HUES6 (cell line): ENCODE measurements at regions not wholly inside any gene's neighbourhood (a gene's known extent, or its start where the extent isn't known, plus 50 kb on each side); places are given as distances from the start of the nearest gene placed in this dataset.

Experiments used
- H3K27ac ChIP-seq: 2 replicates; pipeline ENCODE4 v1.7.0; 2013; ENCODE audit warnings: low read depth, mild to moderate bottlenecking, low read length, inconsistent platforms
- H3K27me3 ChIP-seq: 2 replicates; pipeline ENCODE4 v1.6.1; 2013; ENCODE audit warnings: low read length; ENCODE audit not compliant: control insufficient read depth, insufficient read depth
- H3K36me3 ChIP-seq: 2 replicates; pipeline ENCODE4 v1.6.1; 2013; ENCODE audit warnings: low read length; ENCODE audit not compliant: control insufficient read depth, insufficient read depth
- H3K4me1 ChIP-seq: 2 replicates; pipeline ENCODE4 v1.6.1; 2013; ENCODE audit warnings: low read length; ENCODE audit not compliant: control insufficient read depth, insufficient read depth
- H3K4me3 ChIP-seq: 2 replicates; pipeline ENCODE4 v1.5.1; 2013; ENCODE audit warnings: low read depth, low read length
- H3K9ac ChIP-seq: one replicate; pipeline ENCODE4 v1.6.1; 2013; ENCODE audit warnings: mild to moderate bottlenecking, low read length
- H3K9me3 ChIP-seq: 2 replicates; pipeline ENCODE4 v1.6.1; 2013; ENCODE audit warnings: low read depth, low read length; ENCODE audit not compliant: control insufficient read depth, insufficient read depth

DNA sequence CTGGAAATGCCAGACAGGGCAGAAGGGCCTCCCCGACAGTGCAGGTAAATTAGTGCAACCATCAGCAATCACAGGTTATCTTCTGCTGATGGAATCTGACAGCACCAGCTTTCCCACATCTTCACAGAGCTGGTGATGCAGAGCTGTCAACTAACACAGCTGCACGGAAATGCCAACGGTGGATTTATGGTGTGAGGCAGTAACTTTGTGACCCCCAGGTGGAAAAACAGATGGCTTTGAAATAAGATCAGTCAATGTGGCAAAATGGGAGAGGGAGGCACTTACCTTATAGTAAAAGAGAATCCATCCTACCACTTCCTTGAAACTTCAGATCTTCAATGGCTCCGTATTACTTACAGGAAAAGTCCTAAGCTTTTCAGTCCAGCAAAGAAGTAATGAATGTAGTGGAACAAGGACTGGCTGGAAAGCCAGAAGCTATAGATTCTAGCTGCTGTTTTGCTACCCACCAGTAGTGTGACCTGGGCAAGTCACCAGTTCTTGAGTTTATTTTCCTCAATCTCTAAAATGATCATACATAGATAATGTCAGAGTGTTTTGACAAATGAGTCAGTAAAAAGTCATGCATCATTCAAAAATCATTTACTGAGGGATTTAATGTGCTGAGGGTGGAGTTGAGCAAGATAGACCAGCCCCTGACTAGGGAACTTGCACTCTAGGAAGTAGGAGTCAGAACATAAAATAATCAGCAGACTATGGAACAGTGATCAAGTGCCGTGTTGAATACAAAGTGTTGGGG lies 245.7 kb upstream of the JUN start:
- H3K4me3 ChIP-seq: no peak overlapping the region
- peaks cover 2% of the 10 kb centered on the region; the same call in 1 of the 2 replicates for H3K4me1 ChIP-seq
- no peak overlapping the region for H3K9ac ChIP-seq
- no peaks in the 10 kb centered on the region for H3K36me3 ChIP-seq
- H3K27me3 ChIP-seq: no peaks in the 10 kb centered on the region
- no peaks in the 10 kb centered on the region for H3K9me3 ChIP-seq
- no peak overlapping the region for H3K27ac ChIP-seq

DNA sequence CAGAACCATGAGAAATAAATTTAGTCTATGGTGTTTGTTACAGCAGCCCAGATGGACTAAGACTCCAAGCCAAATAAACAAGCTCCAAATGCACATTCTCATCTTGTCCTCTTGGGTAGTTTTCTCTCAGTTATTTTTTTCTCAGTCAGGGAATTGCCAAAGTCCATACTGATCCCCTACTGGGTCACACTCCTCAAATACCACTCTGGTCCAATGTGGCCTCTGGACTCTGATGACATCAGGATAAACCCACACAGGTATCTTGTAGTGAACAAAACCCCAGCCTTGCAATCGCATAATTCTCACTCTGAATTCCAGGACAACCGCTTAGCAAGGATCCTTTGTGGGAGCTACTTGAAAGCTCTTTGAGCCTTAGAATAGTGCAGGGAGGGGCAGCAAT lies 248.4 kb upstream of the JUN start:
- Histone ChIP-seq H3K9me3 (0 out of 2 replicates have a peak, but pooled peaks cover 2% of the 10 kb centered on the region), H3K9ac (no peak overlapping the region), H3K4me1 (no peaks in the 10 kb centered on the region)

DNA sequence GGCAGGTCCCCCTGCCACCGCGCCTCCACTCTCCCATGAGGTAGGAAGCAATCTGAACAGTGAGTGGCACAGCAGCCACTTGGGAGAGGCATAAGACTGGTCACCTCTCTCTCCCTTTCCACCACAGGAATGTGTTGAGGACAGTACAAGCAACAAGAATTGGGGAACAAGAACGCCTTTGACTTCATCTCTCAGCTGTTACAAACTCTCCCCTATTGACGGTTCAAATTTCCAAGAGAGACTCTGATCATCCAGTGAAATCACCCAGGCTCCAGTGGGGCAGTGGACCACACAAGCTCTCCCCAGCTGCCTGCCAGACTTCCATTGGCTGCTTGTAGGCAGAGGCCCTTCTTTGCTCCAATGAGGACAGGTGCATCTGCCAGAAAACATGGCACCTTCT lies 249.9 kb upstream of the JUN start:
- H3K27me3 ChIP-seq: no peaks in the 10 kb centered on the region
- no peak overlapping the region for H3K9ac ChIP-seq
- no peaks in the 10 kb centered on the region for H3K4me1 ChIP-seq
- no peak overlapping the region for H3K27ac ChIP-seq
- 0 out of 2 replicates have a peak, but pooled peaks cover 2% of the 10 kb centered on the region for H3K9me3 ChIP-seq
- no peak overlapping the region for H3K4me3 ChIP-seq
- H3K36me3 ChIP-seq: no peaks in the 10 kb centered on the region

More for the DNA sequence above, 248.4 kb upstream of the JUN start:
- H3K27me3 ChIP-seq: no peaks in the 10 kb centered on the region
- no peak overlapping the region for H3K27ac ChIP-seq
- no peak overlapping the region for H3K4me3 ChIP-seq
- H3K36me3 ChIP-seq: no peaks in the 10 kb centered on the region

DNA sequence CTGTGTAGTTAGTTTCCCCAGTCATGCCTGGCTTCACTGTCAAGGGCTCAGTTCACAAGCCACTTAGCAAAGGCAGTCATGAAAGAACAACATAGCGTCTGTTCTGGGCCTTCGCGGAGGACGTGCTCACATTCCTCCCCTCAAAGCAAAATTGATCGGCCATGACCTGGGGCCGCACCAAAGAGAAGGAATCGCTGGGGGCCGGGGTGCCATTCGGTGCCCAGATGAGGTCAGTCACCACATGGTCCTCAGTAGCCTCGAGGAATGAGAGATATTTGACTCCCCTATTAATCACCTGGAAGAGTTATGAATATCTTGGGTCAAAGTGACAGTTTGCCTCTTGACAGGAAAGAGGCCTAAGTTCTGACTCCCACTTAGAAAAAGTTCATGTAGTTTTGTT lies 251.1 kb upstream of the JUN start:
- H3K27me3 ChIP-seq: no peaks in the 10 kb centered on the region
- no peak overlapping the region for H3K9ac ChIP-seq
- H3K4me1 ChIP-seq: no peaks in the 10 kb centered on the region
- H3K4me3 ChIP-seq: no peak overlapping the region
- no peaks in the 10 kb centered on the region for H3K36me3 ChIP-seq
- no peak overlapping the region for H3K27ac ChIP-seq
- H3K9me3 ChIP-seq: 0 out of 2 replicates have a peak, but pooled peaks cover 2% of the 10 kb centered on the region

DNA sequence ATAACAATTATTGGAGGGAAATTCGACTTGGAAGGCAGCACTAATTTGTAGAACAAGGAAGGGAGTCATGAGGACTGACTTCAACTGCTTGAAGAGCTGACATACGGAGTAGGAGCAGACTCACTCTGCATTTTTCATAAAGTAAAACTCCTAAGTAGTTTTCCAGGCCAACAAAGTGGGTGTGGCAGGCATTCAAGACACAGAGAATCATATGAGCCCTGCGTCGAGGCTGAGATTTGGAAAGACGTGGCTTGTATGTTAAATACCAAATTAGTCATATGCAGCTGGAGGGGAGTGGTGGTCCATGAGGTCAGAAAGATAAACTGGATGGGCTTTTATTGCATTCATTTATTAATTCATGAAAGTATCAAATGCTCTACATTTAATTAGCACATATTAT lies 255.7 kb upstream of the JUN start:
- no peak overlapping the region for H3K27ac ChIP-seq
- H3K4me1 ChIP-seq: no peaks in the 10 kb centered on the region
- no peaks in the 10 kb centered on the region for H3K27me3 ChIP-seq
- no peak overlapping the region for H3K4me3 ChIP-seq
- 0 out of 2 replicates have a peak, but pooled peaks cover 2% of the 10 kb centered on the region for H3K9me3 ChIP-seq
- H3K36me3 ChIP-seq: no peaks in the 10 kb centered on the region
- H3K9ac ChIP-seq: no peak overlapping the region

DNA sequence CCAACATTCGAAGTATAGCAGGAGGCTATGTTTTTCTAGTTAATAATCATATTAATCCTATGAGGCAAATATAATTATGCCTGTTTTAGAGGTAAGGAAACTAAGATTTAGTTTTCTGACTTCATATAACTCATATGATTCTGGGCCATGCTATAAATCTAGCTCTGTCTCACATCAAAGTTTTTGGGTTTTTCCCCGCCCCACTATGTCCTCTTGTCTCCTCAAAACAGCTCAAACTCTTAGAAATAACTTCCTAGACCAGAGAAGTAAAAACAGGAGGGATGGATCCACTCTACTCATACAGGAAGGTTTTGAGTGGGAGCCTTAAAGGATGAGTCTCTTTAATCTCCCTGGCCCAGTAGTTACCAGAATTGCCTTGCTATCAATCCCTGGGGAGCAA lies 256.4 kb upstream of the FGGY start:
- Histone ChIP-seq H3K27ac (no peak overlapping the region), H3K27me3 (no peaks in the 10 kb centered on the region), H3K4me3 (no peak overlapping the region)

DNA sequence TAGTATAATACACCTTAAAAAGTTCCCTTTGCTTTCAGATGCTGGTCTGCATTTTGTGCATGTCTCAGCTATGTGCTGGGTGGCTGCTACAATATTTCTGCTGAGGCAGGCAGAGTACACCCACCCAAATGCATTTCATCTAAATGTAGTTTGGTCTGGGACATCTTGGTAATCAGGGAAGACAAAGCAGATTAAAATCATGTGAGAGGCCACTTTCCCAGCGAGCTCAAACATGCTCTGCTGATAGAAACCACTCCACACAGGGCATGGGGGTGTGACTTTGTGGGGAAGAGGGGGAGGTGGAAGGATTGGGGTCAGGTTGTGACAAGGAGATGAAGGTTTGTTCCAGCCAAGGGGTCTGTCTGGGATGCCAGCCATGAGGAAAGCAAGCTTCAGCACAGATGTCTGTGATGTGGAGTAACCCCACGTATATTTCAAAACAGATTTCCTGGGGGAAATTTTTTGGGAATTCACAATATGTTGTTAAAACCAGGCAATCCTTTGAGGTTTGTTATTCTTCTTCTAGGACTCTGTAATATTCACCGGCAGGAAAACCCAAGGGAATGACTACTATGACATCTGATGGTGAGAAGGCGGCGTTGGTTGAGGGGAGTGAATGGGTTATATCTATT lies 255.1 kb upstream of the FGGY start:
- no peaks in the 10 kb centered on the region for H3K27me3 ChIP-seq
- H3K9me3 ChIP-seq: no peaks in the 10 kb centered on the region
- H3K36me3 ChIP-seq: no peaks in the 10 kb centered on the region
- H3K27ac ChIP-seq: no peak overlapping the region
- no peak overlapping the region for H3K4me3 ChIP-seq
- 0 out of 2 replicates have a peak, but pooled peaks cover 6% of the 10 kb centered on the region for H3K4me1 ChIP-seq
- no peak overlapping the region for H3K9ac ChIP-seq

More for the DNA sequence above, 256.4 kb upstream of the FGGY start:
- H3K4me1 ChIP-seq: no peaks in the 10 kb centered on the region
- H3K9me3 ChIP-seq: 0 out of 2 replicates have a peak, but pooled peaks cover 2% of the 10 kb centered on the region
- no peaks in the 10 kb centered on the region for H3K36me3 ChIP-seq
- H3K9ac ChIP-seq: no peak overlapping the region

DNA sequence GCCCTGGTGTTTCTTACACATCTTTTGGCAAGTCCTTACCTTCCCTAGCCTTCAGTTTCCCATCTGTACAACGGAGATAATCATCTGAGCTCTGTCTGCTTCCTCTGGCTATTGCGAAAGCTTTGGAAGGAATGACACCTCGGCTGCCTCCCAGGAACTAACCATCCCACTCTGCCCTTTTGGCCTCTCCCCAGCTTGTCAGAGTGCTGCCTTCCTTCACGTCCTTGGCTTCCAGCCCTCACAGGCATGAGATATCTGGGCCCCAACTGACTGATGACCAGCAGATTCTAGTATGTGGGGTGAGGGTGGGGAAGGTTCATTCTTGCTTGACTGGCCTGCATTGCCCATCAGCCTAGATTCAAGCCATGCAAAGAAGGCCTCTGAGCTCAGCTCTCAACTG lies 253.1 kb upstream of the FGGY start:
- Histone ChIP-seq H3K9me3 (0 out of 2 replicates have a peak, but pooled peaks cover 4% of the 10 kb centered on the region), H3K4me3 (no peak overlapping the region), H3K9ac (no peak overlapping the region), H3K36me3 (no peaks in the 10 kb centered on the region), H3K27me3 (no peaks in the 10 kb centered on the region), H3K4me1 (0 out of 2 replicates have a peak, but pooled peaks cover 7% of the 10 kb centered on the region), H3K27ac (no peak overlapping the region)

DNA sequence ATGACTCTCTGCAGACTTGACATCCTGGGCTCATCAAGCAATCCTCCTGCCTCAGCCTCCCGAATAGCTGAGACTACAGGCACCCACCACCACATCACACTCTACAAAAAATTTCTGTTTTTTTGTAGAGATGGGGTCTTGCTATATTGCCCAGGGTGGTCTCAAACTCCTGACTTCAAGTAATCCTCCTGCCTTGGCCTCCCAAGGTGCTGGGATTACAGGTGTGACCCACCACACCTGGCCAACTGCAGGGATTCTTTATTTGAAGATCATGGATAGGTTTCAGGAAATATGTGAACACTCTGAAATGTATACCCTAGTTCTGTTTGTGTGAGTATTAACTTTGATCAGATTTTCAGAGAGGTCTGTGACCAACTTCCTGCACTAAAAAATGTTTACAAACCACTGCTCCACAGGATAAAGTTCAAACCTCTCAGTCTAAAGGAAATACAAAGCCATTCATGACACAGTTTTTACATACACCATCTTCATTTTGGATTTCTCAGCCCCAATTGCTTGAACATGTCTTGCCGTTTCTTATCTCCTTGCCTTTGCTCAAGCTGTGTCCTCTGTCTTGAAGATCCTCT lies 252.3 kb upstream of the FGGY start:
- no peak overlapping the region for H3K27ac ChIP-seq
- H3K9ac ChIP-seq: no peak overlapping the region
- no peaks in the 10 kb centered on the region for H3K27me3 ChIP-seq
- peaks cover 4% of the 10 kb centered on the region; the same call in 1 of the 2 replicates for H3K9me3 ChIP-seq
- no peak overlapping the region for H3K4me3 ChIP-seq
- H3K36me3 ChIP-seq: no peaks in the 10 kb centered on the region
- 0 out of 2 replicates have a peak, but pooled peaks cover 7% of the 10 kb centered on the region for H3K4me1 ChIP-seq

DNA sequence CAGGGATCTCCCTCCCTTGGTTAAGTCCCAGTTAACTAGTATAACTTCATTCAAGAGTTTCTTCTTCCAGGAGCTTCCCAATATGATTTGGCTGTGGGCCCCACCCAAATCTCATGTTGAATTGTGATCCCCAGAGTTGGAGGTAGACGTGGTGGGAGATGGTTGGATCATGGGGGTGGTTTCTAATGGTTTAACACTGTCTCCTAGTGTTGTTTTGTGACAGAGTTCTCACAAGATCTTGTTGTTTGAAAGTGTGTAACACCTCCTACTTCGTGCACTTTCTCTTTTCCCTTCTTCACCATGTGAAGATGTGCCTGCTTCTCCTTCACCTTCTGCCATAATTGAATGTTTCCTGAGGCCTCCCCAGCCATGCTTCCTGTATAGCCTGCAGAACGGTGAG lies 251.8 kb upstream of the FGGY start:
- Histone ChIP-seq H3K9me3 (peaks cover 4% of the 10 kb centered on the region; the same call in 1 of the 2 replicates), H3K36me3 (no peaks in the 10 kb centered on the region), H3K4me1 (0 out of 2 replicates have a peak, but pooled peaks cover 7% of the 10 kb centered on the region), H3K27ac (no peak overlapping the region), H3K9ac (no peak overlapping the region), H3K4me3 (no peak overlapping the region), H3K27me3 (no peaks in the 10 kb centered on the region)

DNA sequence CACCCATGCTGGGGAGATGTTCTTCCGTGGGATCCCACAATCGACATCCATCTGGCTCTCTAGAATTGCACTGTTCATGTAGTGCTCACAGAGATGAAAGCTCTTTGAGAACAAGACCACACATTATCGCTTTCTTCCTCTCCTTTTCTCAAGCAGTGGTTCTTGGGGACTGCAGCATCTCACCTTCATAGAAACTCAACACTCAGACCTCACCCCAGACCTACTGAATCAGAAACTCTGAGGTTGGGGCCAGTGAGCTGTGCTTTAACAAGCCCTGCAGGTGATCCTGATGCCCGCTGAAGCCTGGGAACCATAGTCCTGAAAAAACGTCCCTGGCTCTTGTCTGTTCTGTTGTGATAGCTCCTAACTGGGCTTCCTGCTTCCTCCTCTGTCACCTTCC lies 251.3 kb upstream of the FGGY start:
- Histone ChIP-seq H3K36me3 (no peaks in the 10 kb centered on the region), H3K4me3 (no peak overlapping the region), H3K9me3 (peaks cover 4% of the 10 kb centered on the region; the same call in 1 of the 2 replicates), H3K27ac (no peak overlapping the region), H3K27me3 (no peaks in the 10 kb centered on the region), H3K9ac (no peak overlapping the region), H3K4me1 (0 out of 2 replicates have a peak, but pooled peaks cover 7% of the 10 kb centered on the region)
